ENCODE measurements at regions not wholly inside any gene's neighbourhood (a gene's known extent, or its start where the extent isn't known, plus 50 kb on each side); places are given as distances from the start of the nearest gene placed in this dataset.
"Not testable (repeated sequence)": the region's sequence is repeated elsewhere in the genome, so short reads cannot be mapped to it uniquely, and the experiment has no call there.

DNA sequence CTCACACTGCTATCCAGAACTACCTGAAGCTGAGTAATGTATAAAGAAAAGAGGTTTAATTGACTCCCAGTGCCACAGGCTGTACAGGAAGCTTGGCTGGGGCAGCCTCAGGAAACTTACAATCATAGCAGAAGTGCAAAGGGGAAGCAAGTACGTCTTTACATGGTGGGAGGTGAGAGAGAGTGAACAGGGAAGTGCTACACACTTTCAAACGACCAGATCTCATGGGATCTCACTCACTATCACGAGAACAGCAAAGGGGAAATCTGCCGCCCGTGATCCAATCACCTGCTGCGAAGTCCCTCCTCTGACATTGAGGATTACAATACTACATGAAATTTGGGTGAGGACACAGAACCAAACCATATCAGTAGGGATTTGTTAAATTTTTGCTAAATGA is 150.4 kb upstream of the NXPH2 start:
- DNase-seq (ENCODE audit: low read depth) = no peak

DNA sequence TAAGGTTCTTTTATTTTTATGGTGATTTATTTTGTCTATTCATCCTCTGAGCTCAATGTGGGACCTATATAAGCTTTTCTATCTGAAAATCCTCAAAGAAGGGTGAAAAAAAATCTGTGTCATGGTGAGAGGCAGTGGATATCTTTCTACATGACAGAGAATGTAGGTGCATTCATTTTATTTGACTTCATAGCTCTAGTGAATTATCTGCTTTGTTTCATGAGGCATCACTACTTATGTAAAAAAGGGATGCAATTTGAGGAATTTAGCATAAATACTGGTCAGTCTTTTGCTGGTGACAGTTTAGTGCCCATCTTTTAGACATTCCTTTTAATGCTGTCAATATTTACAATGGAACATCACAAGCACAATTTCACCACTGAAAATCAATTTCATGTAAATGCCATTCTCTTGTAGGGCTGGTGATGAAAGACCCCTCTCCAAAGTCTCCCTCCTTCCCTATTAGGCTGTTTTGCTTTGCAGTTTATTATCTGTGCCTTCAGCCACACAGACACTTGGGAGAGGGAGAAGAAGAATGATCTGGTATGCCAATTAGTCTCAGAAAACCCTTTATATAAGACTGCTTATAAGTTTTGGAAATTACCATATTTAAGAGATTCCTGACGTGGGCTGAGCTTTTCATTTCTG is 148.3 kb upstream of the NXPH2 start:
- no peak for DNase-seq (ENCODE audit: low read depth)

DNA sequence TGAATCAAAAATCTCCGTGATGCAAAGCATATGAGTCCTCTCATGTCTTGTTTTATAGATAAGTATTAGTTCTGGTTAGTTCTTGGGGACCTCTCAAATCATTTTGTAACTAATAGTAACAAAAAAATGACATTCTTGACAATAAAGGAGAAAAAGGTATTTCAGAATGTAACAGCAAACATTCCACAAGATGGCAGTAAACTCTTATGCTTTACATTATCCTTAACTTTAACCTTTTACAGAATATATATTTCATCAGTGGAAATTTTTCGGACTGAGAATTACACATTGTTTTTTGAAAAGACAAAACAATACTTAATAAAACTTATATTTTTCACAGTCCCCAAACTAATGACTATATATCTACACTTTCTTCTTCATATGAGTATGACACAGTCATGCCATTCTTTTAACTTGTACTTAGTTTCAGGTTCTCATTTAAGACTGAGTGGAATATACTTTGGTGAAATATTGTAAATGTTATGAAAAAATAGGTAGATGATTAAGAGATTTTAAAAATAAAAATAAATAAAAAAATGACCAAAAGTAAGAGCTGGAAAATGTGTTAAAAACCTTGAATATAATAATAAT is 142.9 kb upstream of the NXPH2 start:
- DNase-seq (ENCODE audit: low read depth) = peak; percentile 1

DNA sequence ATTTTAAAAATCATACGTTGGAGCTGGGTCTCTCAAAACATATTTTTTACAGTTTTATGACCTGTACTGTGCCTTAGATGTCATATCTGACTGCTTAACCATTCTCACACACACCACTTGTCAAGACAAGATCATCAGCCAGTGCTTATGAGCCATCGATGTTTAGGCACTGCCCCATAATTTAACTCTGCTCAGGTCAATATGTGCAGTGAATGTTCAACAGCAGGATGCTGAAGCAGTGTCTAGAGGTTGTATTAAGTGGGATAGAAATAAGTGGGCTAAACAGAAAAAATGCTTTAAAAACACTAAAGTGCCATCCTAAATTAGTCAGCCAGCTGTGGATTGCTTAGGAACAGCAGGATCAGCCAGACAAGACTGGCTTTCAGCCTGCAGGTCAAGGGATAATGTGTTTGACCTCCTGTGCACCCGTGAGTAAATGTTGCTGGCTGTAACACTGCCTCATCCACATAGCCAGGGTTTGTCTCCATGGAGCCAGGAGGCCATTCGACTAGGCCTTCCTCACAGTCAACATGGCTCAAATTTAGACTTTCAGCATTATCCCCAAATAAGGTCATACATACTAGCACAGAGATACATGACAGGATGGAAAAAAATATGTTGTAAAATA is 139.0 kb upstream of the NXPH2 start:
- no peak for DNase-seq (ENCODE audit: low read depth)

DNA sequence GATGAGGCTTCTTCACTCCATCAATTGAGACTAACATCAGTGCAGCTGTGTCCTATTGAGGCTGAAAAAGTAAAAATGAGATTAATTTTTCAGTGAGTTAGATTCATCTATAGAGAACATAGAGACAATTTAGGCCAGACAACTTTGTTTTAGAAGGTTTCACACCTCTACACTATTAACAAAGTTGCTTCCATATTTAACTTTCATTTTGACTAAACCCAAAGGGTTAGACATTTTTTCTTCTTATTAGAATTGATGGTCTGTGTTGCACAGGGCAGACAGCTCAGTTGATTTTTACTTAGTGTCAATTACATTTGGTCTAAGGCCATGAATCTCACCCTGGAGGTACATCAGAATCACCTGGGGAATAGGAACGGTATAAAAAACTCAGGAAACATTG is 130.2 kb upstream of the NXPH2 start:
- DNase-seq (ENCODE audit: low read depth) = no peak

DNA sequence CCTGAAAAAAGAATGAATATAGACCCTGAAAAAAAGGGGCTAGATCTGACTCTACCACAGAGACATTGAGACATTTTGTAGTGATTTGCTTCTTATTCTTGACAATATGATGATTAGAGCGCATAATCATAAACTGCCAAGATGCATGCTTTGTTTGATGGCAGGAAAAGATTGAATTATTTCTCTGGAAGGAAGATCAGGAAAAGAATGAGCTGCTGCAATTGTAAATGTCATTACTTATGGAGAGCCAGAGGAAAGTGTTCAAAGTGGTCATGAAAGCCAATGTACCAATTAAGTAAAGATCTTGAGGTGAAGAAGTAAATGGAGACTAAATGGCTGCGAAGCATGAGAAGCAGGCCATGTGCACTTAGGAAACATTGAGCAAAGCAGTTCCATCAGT is 126.4 kb upstream of the NXPH2 start:
- DNase-seq (ENCODE audit: low read depth) = no peak

DNA sequence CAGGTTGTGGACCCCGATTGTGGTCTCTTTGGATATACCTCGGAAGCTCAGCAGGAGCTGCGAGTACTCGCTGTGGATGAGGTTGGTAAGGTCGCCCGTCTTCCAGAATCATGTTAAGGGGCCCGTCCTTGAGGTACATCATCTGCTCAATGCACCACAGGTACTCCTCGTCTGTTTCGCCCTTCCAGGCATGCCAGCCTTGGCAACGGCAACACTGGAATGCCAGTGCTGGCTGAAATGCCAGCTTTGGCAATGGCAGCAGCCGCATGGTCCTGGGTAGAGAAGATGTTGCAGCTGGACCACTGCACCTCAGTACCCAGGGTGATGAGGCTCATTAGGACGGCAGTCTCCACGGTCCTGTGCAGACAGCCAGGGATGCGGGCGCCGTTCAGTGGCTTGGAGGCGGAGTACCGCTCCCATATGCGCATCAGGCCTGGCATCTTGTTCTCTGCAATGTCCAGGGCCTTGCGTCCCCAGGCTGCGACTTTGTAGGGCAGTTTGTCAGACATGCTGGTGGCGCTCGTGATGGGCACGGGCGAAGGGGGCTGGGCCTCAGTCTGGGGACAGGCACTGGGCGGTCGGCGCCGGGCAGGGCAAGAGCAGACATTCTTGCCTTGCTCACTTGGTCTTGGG is 122.2 kb upstream of the NXPH2 start:
- no peak for DNase-seq (ENCODE audit: low read depth)

DNA sequence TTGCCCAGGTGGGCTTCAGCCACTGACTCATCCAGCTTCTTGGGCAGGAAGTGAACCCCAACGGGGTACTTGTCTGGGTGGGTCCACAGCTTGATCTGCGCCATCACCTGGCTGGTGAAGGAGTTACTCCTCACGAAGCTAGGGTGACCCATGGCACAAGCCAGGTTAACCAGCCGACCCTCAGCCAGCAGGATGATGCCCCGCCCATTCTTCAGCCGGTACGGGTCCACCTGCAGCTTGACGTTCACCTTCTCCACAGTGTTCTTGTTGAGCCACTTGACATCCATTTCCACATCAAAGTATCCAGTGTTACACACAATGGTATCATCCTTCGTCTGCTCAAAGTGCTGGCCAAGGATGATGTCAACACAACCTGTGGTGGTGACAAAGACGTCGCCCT is 121.3 kb upstream of the NXPH2 start:
- DNase-seq (ENCODE audit: low read depth) = no peak

DNA sequence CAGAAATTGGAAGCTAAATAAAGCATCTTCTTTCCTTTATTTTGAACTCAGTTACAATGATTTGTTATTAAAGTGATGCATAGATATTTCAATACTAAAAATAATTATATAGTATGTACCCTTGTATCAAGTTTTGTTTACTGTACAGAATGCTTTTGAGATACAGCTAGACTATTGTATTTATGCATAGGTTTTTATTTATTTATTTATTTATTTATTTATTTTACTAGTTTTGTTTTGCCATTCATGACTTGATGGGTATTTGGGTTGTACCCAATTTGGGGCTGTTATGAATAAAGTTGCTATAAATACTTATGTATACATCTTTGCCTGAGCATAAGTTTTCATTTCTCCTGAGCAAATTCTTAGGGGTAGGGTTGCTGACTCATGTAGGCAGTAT is 118.7 kb upstream of the NXPH2 start:
- no peak for DNase-seq (ENCODE audit: low read depth)

DNA sequence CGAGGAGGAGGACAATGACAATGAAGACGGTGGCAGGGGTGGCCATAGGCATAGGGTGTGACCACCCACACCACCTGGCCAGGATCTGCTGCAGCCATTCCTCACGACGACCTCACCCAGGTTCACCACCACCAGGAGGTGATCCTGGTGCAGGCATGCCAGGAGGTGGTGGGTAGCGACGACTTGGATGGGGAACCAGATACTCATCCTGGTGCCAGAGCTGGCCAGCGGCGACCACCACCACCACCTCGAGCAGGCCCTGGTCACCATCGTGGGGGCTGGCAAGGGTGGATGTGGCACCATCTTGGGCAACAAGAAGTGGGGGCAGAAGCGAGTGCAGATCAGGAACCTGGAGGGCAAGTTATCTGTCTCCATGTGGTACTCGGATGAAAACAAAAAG is 117.1 kb upstream of the NXPH2 start:
- DNase-seq (ENCODE audit: low read depth) = no peak

DNA sequence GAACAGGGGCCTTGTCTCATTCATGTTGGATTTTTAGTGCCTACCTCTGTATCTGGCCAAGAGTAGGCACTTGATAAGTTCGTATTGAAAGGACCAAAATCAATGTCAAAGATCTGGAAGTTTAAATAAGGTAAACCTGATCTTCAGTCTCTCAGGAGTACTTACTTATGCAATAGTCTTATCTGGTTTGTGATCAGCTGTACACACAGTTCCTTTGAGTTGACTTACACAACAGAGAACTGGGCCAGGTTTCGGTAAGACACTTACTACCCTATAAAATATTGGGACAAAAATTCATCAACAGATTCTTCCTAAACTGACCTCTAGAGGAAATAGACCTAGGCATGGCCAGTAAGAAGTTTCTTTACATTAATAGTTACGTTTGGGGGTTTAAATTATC is 113.6 kb upstream of the NXPH2 start:
- no peak for DNase-seq (ENCODE audit: low read depth)

DNA sequence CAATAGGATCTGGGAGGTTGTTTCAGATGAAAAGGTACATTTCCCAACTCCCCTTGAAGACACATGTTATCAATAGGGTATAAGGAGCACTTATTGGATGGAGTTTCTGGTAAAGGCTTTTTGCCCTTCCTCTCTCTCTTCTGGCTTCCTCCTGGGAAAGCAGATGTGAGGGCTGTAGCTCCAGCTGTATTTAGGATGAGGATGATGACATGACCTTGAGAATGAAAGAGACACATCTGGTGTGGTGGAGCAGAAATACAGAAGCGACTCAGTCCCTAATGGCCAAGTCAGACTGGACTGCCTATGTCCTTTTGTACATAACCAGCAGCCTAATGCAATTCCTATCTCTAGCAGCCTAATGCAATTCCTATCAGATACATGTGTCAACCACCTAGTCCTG is 100.9 kb upstream of the NXPH2 start:
- DNase-seq (ENCODE audit: low read depth) = no peak

DNA sequence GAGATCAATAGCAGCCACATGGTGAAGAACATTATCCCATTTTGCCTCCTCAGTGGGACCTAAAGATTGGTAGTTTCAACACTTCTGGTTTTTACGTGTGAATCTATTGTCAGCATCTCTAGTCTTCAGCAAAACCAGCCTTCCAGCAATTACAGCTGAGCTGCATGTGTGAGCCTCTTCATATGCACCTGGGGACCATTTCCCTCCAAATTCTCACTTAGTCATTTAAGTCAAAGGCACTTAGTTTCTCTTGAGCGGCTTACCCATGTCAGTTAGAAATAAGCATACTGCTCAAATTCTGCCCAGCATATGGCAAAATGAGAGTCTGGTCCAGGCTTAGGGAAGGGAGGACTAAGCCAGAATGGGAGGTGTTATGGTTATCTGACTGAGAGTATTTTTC is 99.7 kb upstream of the NXPH2 start:
- DNase-seq (ENCODE audit: low read depth) = no peak

DNA sequence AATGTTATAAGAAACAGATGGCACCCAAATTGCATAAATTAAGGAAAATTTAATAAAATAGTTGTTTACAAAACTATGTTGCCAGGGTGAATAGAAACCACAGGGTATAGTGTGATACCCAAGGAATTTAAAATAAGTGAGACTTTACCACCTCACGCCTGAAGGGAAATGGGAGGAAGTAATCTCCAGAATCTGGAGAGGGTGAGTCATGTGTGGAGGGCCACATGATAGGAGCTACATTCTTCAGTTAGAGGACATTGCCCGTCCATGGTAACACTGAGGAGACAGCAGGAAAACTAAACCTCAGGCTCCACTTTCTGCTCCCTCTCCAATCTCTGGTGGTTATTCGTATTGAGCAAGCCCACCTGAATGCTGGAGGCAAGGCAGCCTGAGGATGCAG is 97.2 kb upstream of the NXPH2 start:
- DNase-seq (ENCODE audit: low read depth) = no peak

DNA sequence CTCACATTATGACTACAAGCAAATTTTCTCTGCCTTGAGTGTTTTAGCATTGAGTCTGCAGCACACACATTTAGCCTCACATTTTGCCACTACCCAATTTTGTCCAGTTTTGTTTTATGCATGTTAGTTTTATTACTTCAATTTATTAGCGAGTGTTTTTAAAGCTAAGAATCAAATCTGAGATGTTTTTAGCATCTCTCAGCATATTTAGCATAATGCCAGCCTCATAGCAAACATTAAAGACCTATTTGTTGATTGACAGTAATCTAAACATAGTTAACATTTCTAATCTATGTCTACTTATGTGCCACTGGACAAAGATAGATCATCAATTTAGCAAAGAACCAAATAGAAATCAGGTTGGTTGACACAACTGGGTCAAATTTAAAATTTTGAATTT is 94.1 kb upstream of the NXPH2 start:
- no peak for DNase-seq (ENCODE audit: low read depth)

DNA sequence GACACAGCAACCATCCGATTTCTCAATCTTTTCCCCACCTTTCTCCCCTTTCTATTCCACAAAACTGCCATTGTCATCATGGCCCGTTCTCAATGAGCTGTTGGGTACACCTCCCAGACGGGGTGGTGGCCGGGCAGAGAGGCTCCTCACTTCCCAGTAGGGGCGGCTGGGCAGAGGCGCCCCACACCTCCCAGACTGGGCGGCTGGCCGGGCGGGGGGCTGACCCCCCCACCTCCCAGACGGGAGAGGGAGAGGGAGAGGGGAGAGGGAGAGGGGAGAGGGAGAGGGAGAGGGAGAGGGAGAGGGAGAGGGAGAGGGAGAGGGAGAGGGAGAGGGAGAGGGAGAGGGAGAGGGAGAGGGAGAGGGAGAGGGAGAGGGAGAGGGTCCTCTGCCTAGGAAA is 91.9 kb upstream of the NXPH2 start:
- DNase-seq (ENCODE audit: low read depth) = not testable (repeated sequence)

DNA sequence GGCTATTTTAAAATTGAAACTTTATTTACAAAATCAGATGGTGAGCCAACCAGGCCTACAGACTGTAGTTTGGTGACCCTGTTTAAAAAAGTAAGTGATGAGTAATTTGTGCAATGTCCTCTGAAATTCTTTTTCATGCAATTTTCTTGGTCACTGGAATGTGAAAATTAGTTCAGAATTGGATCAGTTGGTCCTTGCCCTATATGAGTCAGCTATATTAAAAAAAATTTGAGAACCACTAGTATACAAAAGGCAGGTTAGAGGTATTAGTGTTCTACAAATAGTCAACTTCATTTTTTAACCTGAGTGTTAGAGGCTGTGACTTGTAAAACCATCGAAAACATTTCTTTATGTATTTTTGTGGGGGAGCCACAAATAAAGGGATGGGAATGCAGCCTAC is 91.1 kb upstream of the NXPH2 start:
- no peak for DNase-seq (ENCODE audit: low read depth)

DNA sequence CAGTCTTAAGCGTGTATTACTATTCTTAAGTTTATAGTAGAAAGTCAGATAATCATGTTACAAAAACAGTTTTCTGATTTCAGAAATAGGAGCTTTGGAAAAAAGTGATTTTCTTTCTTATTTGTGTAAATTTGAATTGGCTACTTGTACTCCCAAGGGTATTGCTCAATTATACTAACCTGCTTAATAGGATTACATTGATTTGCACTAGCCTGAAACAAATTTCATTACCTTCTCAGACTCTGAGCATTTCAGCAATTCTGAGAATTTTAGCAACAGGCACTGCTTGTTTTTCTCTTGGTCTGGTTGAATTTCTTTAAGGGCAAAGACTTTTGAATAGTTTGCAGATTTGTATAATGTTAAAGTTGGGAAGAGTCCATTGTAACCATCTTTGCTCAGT is 87.2 kb upstream of the NXPH2 start:
- no peak for DNase-seq (ENCODE audit: low read depth)

DNA sequence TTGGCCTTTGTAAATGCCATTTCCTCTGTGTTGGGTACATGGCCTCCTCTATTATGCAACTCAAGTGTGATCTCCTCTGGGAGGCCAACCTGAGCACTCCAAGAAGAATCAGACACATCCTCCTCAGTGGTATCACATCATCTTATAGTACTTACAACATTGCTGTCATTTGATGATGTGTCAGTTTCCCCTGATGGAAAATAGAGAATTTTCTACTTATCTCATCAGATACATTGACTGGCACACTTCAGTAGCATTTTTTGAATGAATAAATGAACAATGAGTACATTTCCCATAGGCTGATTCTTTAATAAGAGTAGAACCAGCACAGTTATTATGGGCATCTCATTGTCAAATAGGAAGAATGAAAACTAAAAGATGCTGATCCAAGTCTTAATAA is 86.6 kb upstream of the NXPH2 start:
- DNase-seq (ENCODE audit: low read depth) = no peak

DNA sequence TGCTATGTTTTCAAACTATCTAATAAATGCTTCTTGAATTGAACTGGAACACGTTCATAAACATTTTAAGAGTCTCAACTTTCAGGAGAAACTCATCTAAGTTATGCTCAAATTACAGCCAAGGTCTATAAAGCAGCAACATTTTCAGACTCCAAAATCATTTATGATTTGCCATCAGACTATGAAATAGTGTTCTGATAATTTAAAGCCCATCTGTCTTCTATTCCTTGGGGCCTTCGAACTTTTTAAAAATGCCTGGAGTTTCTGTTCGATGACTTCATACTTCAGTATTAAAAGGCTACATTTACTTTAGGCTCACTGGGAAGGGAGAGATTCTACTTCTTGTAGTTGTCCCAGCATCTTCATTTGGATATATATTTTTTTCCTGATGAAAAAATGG is 73.6 kb upstream of the NXPH2 start:
- DNase-seq (ENCODE audit: low read depth) = no peak

DNA sequence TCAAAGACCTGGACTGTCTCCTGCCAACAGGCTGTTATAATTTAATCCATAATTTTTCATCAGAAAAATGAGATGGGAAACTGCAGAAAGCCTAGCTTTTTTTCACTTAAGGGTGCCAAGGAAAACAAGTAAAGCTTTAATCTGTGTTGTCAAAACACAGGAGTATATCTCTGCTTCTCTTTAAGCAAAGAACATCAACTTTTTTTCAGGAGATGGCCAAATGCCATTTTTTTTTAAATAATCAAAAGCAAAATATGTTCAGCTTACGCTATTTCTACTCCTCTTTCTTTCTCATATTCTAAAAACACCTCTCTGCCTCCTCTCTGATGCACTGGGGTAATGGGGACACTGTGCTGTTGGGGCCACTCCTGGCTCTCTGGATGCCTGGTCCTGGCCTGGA is 73.1 kb upstream of the NXPH2 start:
- no peak for DNase-seq (ENCODE audit: low read depth)

DNA sequence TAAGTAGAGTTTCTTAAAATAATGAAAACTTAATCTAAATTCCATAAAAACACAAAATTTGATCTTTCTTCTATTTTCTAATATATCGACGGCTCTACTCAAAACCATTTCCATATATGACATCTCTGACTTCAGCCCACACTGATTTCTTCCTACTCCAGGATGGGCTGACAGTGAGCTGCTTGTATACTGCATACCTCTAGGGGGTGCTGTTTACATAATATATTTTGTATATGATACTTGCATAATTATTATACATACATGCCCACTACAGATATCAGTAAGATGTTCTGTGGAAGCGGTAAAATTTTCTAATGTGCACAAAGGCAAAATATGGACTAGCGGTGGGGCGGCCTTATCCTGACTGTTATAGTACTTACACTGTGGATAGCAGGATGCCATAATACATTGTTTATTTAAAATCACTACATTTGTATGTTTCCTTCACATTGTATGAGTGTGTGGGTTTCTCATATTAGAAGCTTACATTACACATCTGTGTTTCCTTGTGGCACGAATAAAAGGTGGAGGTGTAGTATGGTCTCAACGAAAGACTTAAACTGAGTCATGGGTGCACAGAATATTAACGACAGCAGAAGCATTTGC is 66.1 kb upstream of the NXPH2 start:
- no peak for DNase-seq (ENCODE audit: low read depth)

DNA sequence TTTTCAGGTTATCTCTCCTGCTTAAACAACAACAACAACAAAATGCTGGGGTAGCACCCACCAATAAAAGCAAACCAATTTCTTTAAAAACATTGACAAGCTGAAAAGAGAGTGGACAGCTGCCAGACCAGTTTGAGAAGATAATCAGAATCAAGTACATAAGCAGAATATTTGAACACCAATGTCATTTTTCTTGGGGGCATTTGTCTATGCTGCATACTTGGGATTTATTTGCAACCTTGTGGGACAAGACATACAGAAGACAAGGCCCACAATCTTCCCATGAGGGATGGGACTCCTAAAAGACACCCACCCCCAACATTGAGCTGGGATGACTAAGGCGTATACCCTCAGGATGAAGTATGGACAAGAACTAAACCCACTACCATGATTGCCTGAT is 62.2 kb upstream of the NXPH2 start:
- no peak for DNase-seq (ENCODE audit: low read depth)
